Fibroblast of mammary gland (primary cell): ENCODE measurements at regions not wholly inside any gene's neighbourhood (a gene's known extent, or its start where the extent isn't known, plus 50 kb on each side); places are given as distances from the start of the nearest gene placed in this dataset.

ENCODE experiments used
- DNase-seq: peaks from one replicate; pipeline ENCODE4 v3.0.0-alpha.2; 2010; ENCODE audit warnings: low read depth
- H3K4me3 ChIP-seq: 2 replicates; pipeline ENCODE4 v1.5.1; 2011; ENCODE audit warnings: low read depth, mild to moderate bottlenecking, low read length, moderate library complexity; ENCODE audit not compliant: control insufficient read depth
- CTCF ChIP-seq: conservative IDR thresholded peaks from 2 replicates; pipeline ENCODE4 v1.5.1; 2011; ENCODE audit warnings: low read depth, low read length, inconsistent platforms; ENCODE audit not compliant: control insufficient read depth, insufficient read depth

DNA sequence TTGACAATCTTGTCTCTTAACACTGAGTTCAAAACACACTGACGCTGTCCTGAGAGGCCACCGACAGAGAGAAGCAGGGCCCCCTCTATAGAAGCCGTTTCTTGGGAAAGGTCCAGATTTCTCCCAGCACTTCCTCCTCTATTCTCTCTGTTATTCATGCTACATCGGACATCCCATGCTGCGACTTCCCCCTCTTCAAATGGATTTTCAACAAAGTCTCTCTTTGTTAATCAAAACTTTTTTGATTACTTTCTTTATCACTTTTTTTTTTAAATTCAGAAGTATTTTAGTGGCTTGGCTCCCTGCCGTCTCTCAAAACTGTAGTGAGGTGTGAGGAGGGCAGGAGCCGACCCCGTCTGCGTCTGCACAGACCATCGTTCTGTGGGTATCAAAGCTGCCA is 298.9 kb upstream of the PITRM1 start:
- no peak for TF ChIP-seq CTCF
- DNase-seq = no peak
- no peak overlapping the region for H3K4me3 ChIP-seq

- TF ChIP-seq CTCF = no peak
- no peak overlapping the region for H3K4me3 ChIP-seq
- DNase-seq = no peak
Measured at GRCh38 chr10:3470191-3470590, 297.6 kb upstream of the PITRM1 start.

GRCh38 chr10:3469639-3470020 is 297.0 kb upstream of the PITRM1 start:
- no peak overlapping the region for H3K4me3 ChIP-seq
- no peak for TF ChIP-seq CTCF
- peak; percentile 94 for DNase-seq

DNA sequence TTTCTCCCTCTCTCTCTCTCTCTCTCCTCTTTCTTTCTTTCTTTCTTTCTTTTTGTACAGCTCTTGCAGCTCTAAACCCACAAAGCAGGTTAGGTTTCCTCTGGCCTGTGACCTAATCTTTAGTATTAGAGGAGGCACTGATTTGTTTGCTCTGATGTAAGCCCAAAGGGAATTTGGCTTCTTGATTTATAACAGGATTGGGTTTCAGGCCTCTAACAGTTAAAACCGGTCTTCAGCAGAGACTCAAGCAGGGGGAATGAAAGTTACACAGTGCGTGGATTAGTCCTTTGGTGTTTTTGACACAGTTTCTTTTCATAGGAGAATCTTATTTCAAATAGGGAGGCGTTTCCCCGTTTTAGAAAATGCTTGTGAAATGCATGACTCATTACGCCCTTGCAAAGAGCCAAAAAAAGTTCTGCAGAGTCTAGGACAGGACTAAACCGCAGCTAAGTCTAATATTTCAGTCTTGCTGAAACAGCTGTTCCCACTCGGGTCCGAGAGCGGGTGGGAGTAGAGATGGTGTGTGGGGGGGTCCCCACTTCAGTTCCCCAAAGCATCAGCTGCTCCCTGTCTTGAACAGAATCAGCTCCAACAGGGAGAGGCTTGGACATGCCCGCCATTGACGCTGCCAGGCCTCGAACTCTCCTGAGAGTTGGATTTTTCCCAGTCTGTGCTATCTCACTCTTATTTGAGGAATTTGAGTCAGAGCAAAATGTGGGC is 296.5 kb upstream of the PITRM1 start:
- no peak overlapping the region for H3K4me3 ChIP-seq
- no peak for TF ChIP-seq CTCF
- peak; percentile 98 for DNase-seq

DNA sequence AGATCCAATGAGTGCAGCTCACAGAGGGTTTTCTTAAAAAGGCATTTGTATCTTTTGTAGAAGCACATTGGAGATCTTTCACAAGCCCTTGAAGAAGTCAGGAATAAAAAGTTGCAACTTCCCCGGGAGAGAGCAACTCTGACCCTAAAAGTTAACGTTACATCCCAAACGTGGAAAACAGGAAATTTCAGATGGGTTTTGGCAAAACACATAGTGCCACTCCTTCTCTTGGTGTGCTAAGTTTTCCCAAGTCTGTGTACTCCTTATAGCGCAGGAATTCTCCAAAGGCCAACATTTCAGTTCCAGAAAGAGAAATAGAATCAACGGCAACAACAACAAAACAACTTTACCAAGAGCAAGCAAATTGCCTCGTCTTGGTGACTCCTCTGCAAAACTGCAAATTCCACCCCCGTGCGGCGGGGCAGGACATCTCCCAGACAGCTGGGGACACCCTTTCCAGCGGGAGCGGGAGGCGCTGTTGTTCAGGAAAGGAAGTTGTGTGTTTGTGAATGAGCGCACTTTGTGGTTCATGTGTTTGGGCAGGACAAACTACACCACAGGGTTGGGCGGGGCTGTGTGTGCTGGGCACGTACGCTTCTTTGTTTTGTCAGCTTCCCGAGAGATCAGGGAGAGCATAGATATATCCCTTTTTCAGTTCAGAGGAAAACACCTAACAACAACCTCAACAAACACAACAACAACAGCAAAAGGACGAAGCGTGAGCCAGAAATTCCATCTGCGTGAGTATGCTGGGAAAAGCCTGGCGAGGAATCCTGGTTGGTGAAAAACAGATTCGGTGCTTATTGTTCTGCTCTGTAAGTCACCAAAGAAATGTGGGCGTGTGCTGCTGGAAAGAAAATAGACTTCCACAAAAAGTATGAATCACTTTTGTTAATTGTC is 294.7 kb upstream of the PITRM1 start:
- peak; percentile 68 for TF ChIP-seq CTCF
- DNase-seq = peak; percentile 100
- peak overlapping the region; percentile 21 for H3K4me3 ChIP-seq

GRCh38 chr10:3465406-3465891 is 292.9 kb upstream of the PITRM1 start:
- no peak overlapping the region for H3K4me3 ChIP-seq
- no peak for DNase-seq
- TF ChIP-seq CTCF = no peak
